HUDEP-2 (cell line): ENCODE measurements at regions not wholly inside any gene's neighbourhood (a gene's known extent, or its start where the extent isn't known, plus 50 kb on each side); places are given as distances from the start of the nearest gene placed in this dataset.

ENCODE experiments used
- DNase-seq, 76 experiments: peaks; one replicate each; lab custom pipeline; 2025; ENCODE audit not compliant: unreplicated experiment in 76 of 76; lab: John Stamatoyannopoulos, UW

DNA sequence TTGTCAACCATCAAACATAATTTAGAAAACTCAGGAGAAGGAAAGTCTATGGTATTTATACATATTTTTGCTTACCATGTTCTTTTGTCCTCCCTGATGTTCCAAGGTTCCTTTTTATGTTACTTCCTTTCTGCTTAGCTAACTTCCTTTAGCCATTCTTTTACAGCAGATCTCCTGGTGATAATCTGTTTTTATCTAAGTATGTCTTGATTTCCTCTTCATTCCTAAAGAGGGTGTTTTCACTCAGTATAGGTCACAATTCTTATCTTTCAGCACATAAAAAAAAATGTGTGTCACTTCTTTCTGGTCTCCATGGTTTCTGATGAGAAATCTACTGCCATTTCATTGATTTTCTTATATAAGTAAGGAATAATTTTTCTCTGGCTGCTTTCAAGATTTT lies 384.4 kb upstream of the PDE4D start:
- DNase-seq: no peak

GRCh38 chr5:60274747-60275146 lies 381.2 kb upstream of the PDE4D start:
- DNase-seq: no peak

GRCh38 chr5:60271517-60271916 lies 378.0 kb upstream of the PDE4D start:
- DNase-seq: no peak

DNA sequence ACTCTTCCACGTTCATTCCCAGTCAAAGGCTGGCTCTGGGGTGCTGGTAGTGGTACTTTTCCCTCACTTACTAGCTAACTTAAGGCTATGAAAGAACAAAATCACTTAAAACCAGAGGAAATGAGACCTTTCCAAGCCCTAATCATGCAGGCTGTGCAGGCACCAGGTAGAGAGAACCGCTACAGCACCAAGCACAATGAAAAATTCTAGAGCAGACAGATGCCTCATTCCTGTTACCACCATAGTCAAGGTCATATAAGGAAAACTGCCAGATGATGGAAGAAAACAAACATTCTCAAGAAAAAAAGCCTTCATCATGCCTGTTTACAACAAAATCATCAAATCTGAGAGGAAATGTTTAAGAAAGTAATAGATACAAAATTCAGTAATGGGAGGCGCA lies 374.4 kb upstream of the PDE4D start:
- no peak for DNase-seq

- DNase-seq: no peak
These were observed 369.8 kb upstream of the PDE4D start for GRCh38 chr5:60263346-60263745.

GRCh38 chr5:60262576-60263295 lies 369.2 kb upstream of the PDE4D start:
- no peak for DNase-seq

DNA sequence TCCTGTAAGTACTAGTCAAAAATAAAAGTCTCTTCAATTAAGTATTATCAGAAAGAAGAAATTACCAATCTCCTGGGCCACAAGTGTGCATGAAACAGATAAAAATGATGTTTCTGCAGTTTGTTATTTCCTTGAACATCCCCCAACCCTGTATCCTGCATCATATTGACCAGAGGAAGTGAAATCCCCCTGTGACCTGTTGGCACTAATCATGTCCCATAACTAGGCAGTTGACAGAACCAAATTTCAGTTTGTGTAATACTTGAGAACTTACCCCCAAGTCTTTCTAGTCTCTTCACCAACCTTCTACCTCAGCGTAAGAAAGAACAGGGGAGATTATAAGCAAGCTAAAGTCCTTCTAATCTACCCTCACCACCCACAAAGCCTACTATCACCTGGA lies 368.2 kb upstream of the PDE4D start:
- no peak for DNase-seq

GRCh38 chr5:60260658-60261057 lies 367.1 kb upstream of the PDE4D start:
- no peak for DNase-seq

- no peak for DNase-seq
These were observed 366.2 kb upstream of the PDE4D start for GRCh38 chr5:60259730-60260129.

- DNase-seq: no peak
These were observed 364.2 kb upstream of the PDE4D start for GRCh38 chr5:60257596-60258271.

GRCh38 chr5:60256546-60256945 lies 363.0 kb upstream of the PDE4D start:
- no peak for DNase-seq

- peak in 55 of 76 experiments; percentile 1 to 85 (median 32) for DNase-seq
These were observed 355.4 kb upstream of the PDE4D start for GRCh38 chr5:60248901-60249300.

GRCh38 chr5:60243713-60244112 lies 350.2 kb upstream of the PDE4D start:
- DNase-seq: no peak

- DNase-seq: no peak
These were observed 338.7 kb upstream of the PDE4D start for GRCh38 chr5:60232036-60232795.

DNA sequence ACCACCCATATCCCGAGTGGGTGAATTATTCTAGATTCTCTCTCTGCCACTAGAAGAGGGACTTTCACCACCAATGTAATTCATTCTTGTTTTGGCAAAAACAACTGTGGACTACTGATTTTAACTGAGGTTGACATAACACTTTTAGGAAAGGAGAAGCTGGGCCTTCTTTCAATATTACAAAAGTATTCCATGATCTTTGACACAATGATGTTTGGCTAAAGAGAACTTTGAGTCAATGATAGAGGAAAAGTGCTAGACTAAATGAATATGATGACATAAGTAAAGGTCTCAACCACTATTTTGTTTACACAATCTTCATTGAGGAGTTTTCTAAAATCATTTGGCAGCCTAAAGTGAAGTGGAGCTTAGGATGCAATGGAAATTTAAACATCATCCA lies 336.9 kb upstream of the PDE4D start:
- no peak for DNase-seq

GRCh38 chr5:60229691-60230185 lies 336.2 kb upstream of the PDE4D start:
- no peak for DNase-seq

- DNase-seq: no peak
These were observed 335.1 kb upstream of the PDE4D start for GRCh38 chr5:60228676-60229075.

- DNase-seq: no peak
These were observed 332.6 kb upstream of the PDE4D start for GRCh38 chr5:60226128-60226527.

DNA sequence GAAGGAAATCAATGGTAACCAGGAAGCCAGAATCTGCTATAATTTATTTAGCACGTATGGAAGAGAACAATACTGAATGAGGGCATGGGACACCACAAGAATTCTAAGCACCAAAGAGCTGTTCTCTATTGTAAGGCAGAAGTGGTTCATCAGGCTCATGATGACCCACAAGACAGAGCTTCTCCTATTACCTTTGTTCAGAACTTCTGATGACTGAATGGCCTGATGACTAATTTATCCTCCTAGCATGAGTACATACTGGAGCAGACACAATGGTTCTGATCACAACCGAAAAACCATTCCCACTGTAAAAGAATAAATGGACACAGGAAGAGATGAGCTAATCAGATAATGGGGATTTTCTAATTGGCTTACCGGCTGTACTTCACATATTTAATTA lies 329.8 kb upstream of the PDE4D start:
- DNase-seq: no peak

- DNase-seq: no peak
These were observed 326.4 kb upstream of the PDE4D start for GRCh38 chr5:60219921-60220320.

GRCh38 chr5:60210810-60211209 lies 317.3 kb upstream of the PDE4D start:
- no peak for DNase-seq
